ENCODE measurements at regions not wholly inside any gene's neighbourhood (a gene's known extent, or its start where the extent isn't known, plus 50 kb on each side); places are given as distances from the start of the nearest gene placed in this dataset.

DNA sequence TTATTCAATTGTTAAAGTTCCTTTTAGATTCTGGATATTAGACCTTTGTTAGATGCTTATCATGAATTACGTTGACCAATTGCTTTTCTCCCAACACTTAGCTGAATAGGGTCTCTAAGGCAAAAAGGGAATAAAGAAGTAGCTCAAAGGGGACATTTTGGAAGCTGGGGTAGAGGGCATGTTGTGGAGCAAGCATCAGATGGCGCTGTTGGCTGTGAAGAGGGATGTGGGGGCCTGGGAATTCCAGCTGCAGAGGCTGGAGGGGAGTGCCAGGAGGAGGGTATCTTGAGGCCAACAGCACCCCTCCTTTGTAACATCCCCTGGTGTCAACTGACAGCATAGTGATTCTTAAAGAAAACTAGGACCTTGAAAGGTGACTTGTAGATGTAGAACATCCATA lies 198.2 kb downstream of the ADCYAP1 start:
- H3K36me3 ChIP-seq (ENCODE audit: low read depth), result no peaks in the 10 kb centered on the region
- no peak for ATAC-seq
- no peak for TF ChIP-seq CTCF (IDR thresholded peaks at IDR 0.05)
- no peak overlapping the region for H3K4me3 ChIP-seq
- no peaks in the 10 kb centered on the region for H3K4me1 ChIP-seq (ENCODE audit: low read depth)
- intact Hi-C loops (cut with DNase I, micrococcal nuclease), result no loop called here
- peaks cover 33% of the 10 kb centered on the region for H3K9me3 ChIP-seq
- no peak for DNase-seq

DNA sequence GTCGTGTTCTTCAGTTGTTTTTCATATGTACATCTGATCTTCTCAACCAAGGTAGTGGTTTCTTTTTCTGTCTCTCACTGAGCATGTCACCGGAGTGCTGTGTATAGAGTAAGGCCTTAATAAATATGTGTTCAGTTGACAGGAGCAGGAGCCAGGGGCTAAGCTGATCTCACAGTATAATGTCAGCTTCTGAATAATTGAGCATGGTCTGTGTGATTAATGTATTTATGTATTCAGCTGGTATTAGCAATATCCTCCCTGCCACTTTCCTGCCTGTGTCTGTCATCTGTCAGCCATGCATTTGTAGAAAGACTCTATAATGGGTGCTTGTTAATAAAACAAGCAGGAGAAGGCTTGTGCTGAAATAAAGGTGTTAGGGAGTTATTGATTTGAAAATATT lies 198.9 kb downstream of the ADCYAP1 start:
- Histone ChIP-seq H3K4me1 (ENCODE audit: low read depth) (no peaks in the 10 kb centered on the region), H3K4me3 (no peak overlapping the region), H3K9me3 (peaks cover 26% of the 10 kb centered on the region), H3K36me3 (ENCODE audit: low read depth) (no peaks in the 10 kb centered on the region)
- TF ChIP-seq CTCF (IDR thresholded peaks at IDR 0.05), result no peak
- ATAC-seq (no peak), DNase-seq (no peak)
- intact Hi-C loops (cut with DNase I, micrococcal nuclease), result no loop called here

DNA sequence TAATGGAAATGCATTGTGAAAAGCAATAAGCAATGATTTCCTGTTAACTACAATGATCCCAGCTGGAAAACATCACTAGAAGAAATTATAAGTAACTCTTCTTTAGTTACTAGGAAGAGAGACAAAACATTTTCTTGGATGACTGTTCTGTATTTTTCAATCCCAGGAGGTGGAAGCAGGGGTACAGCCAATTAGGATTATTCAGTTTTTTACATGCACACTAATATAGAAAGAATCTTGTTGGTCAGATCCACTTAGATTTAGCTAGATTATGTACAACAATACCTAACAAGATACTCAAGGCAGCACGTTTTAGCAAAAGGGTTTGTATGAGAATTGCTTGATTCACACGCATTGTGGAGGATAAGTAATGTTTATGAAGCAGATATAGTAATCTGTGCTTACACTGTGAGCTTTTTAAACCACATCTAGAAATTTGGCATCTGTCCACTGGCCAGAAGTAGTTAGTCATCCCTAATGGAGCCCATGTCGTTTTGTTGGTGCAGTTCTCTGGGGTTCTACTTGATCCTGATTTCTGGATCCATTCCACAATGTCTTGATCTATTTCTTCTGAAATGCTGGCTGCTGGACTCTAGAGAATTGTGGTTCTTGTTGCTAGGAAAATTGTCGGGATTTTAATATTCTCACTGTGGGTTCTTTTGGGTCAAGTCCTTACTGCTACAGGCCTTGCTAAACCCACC lies 199.7 kb downstream of the ADCYAP1 start:
- Histone ChIP-seq H3K4me1 (ENCODE audit: low read depth) (no peaks in the 10 kb centered on the region), H3K36me3 (ENCODE audit: low read depth) (no peaks in the 10 kb centered on the region), H3K4me3 (no peak overlapping the region), H3K9me3 (peaks cover 20% of the 10 kb centered on the region)
- intact Hi-C loops (cut with DNase I, micrococcal nuclease), result no loop called here
- DNase-seq (no peak), ATAC-seq (no peak)
- no peak for TF ChIP-seq CTCF (IDR thresholded peaks at IDR 0.05)

DNA sequence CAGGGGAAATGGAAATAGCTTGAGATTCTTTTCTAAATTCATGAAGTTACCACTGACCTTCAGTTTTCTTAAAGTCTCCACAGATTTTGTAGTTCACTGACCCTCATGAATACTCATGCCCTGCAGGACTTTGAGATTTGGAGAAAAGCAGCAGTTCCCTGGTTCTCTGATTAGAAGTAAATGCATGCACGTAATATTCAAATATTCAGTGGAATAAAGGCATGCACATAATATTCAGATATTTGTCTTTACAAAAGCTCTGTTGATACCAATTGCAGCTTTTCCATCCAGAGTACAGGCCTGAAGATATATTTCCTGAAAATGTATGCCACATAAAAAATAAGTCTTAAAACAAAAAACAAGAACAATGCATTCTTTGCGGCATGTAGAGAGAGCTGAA lies 219.8 kb downstream of the ADCYAP1 start:
- Histone ChIP-seq H3K4me3 (no peak overlapping the region), H3K9me3 (peaks cover 36% of the 10 kb centered on the region), H3K4me1 (ENCODE audit: low read depth) (no peaks in the 10 kb centered on the region), H3K36me3 (ENCODE audit: low read depth) (no peaks in the 10 kb centered on the region)
- no peak for ATAC-seq
- no peak for TF ChIP-seq CTCF (IDR thresholded peaks at IDR 0.05)
- intact Hi-C loops (cut with DNase I, micrococcal nuclease), result no loop called here
- no peak for DNase-seq

DNA sequence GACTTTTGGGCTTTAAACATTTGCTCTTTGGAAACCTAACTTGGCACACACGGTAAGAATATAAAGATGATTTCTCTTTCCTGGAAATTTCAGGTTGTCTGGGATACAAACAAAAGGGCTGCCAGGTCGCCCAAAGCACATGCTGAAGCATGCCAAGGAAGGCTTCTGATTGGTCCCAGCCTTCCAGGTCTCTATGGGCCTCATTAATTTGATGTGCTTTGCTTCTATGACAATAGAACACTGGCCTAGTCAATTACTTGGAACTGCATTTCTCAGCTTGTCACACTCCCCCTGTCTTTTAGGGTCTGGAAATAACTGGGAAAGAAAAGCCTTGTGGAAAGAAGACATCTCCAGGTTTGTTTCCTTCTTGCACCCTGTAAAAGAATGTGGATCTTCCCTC lies 228.9 kb downstream of the ADCYAP1 start:
- no peaks in the 10 kb centered on the region for H3K4me1 ChIP-seq (ENCODE audit: low read depth)

More for the DNA sequence above, 228.9 kb downstream of the ADCYAP1 start:
- ATAC-seq (no peak), DNase-seq (no peak)
- intact Hi-C loops (cut with DNase I, micrococcal nuclease), result no loop called here
- no peaks in the 10 kb centered on the region for H3K36me3 ChIP-seq (ENCODE audit: low read depth)
- peaks cover 45% of the 10 kb centered on the region for H3K9me3 ChIP-seq
- no peak overlapping the region for H3K4me3 ChIP-seq
- no peak for TF ChIP-seq CTCF (IDR thresholded peaks at IDR 0.05)

Measured in mucosa of descending colon (tissue), 3 donors.